HG03558 (cell line): ENCODE measurements at regions not wholly inside any gene's neighbourhood (a gene's known extent, or its start where the extent isn't known, plus 50 kb on each side); places are given as distances from the start of the nearest gene placed in this dataset.

Experiments
- ATAC-seq: cut with Tn5 transposase; IDR thresholded peaks from one replicate; pipeline ENCODE4 v1.9.1; 2021; ENCODE audit warnings: moderate number of reproducible peaks; ENCODE audit not compliant: unreplicated experiment; ENCODE audit errors: extremely low read depth

- no peak for ATAC-seq
Measured at GRCh38 chr12:118925407-118925806, 55.9 kb upstream of the SRRM4 start.

GRCh38 chr12:118925826-118926225, 55.5 kb upstream of the SRRM4 start:
- no peak for ATAC-seq
